ENCODE measurements at regions not wholly inside any gene's neighbourhood (a gene's known extent, or its start where the extent isn't known, plus 50 kb on each side); places are given as distances from the start of the nearest gene placed in this dataset.

DNA sequence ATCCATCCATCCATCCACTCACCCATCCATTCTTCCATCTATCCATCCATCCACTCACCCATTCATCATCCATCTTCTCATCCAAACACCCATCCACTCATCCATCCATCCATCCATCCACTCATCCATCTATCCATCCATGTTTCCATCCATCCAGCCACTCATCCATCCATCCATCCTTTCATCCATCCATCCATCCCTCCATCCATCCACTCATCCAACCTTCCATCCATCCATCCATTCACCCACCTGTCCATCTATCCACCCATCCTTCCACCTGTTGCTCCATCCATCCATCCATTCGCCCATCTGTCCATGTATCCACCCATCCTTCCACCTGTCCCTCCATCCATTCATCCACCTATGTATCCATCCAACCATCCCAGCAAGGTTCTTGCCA lies 378.4 kb upstream of the PFKP start:
- no peak for DNase-seq

- DNase-seq: no peak
These were observed 380.7 kb upstream of the PFKP start for GRCh38 chr10:2686691-2687090.

- DNase-seq: no peak
These were observed 384.9 kb upstream of the PFKP start for GRCh38 chr10:2682491-2682890.

DNA sequence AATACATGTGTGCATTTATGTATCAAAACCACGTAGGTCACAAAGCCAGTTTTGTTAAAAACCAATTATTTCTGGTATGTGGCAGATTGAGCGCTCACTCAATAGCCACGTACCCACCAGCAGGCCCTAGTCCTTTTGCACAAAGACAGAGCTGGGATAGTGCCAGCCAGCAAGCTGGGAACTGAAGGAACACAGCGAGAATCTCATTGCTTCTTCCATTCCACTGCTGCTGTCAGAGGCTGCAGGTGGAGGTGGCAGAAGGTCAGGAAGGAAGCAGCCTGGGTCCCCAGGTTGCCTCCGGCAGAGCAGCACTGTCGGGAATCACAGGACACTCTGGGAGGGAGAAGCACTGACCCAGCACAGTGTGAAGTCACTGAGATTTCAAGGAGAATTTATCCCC lies 385.5 kb upstream of the PFKP start:
- no peak for DNase-seq

DNA sequence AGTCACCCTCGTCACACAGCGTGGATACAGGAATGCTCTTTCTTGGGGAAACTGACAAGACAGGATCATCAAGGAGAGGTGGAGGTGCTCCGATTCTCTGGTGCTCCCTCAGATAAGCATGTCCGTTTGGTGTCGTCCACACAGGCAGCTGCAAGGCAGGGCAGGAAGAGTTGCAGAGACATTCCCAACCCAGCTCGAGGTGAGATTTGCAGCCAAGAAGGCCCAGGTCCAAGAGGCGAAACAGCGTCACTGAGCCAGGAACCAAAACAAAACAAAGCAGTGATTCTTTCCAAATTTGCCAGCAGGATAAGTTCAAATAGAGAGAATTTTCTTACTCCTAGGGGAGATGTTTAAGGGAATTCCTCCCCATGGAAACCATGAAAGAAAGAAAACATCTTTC lies 386.5 kb upstream of the PFKP start:
- no peak for DNase-seq

DNA sequence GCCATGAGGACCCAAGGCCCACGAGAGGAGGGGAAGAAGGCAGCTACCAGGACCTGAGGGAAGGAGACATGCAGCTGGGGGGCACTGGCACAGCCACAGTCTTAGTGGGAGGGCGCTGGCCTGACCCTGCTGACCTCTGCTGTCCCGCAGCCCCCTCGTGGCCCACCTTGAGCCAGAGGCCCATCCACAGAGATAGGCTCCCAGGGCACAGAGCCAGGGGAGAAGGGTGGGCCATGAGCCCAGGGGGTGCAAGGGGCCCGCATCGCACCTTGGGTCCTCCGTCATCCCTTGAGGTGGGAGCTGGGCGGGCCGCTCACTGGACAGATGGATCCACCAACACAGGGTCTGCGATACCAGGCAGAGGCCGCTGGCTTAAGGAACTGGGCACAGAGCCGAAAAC lies 387.7 kb upstream of the PFKP start:
- no peak for DNase-seq

- no peak for DNase-seq
These were observed 390.9 kb upstream of the PFKP start for GRCh38 chr10:2676455-2676854.

DNA sequence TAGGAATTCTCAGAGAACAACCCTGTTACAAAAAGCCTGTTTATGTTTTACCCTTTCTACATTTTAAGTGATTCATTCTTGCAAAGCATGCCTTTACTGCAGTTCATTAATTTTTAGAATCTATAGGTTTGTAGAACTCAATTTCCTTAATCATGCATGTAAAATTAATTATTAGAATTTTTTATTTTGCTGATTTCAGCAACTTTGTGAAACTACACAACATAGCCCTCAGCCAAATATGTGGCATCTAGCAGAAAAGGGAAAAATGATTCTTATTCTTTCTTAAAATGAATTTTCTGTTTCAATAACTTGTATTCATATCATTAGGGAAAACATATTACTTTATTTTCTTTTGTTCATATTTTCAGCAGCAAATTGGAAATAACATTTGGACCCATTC lies 392.9 kb upstream of the PFKP start:
- DNase-seq: no peak

- DNase-seq: no peak
These were observed 396.5 kb upstream of the PFKP start for GRCh38 chr10:2670864-2671263.

- DNase-seq: no peak
These were observed 401.6 kb upstream of the PFKP start for GRCh38 chr10:2665772-2666171.

GRCh38 chr10:2660276-2660675 lies 407.1 kb upstream of the PFKP start:
- no peak for DNase-seq

DNA sequence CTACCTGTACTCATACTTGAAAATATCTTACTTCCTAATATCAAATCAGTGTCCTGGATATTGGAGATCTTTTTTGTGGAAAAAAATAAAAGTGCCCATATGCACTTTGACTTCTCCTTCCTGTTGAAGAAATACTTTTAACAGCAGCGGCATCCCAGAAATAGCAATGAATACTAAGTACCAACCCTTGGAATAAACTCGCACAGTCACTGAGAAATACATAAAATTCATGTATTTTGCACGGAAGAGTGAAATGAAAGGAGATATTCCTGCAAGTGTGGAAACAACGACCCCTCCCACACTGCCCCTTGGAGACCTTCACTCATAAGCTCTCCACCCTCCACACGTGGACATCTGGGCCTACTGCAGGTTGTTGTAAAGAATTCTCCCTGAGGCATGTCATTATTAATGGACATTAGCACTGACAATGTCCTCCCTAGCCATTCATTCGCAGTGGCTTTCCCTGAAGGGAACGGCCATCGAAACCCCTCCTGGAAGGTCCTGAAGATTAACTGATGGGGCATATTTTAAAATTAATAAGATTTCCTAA lies 407.6 kb upstream of the PFKP start:
- DNase-seq: no peak

- DNase-seq: no peak
These were observed 408.6 kb upstream of the PFKP start for GRCh38 chr10:2658780-2659179.

- DNase-seq: no peak
These were observed 417.0 kb upstream of the PFKP start for GRCh38 chr10:2650328-2650727.

- DNase-seq: no peak
These were observed 426.3 kb upstream of the PFKP start for GRCh38 chr10:2641028-2641427.

- DNase-seq: no peak
These were observed 433.7 kb upstream of the PFKP start for GRCh38 chr10:2633630-2634029.

DNA sequence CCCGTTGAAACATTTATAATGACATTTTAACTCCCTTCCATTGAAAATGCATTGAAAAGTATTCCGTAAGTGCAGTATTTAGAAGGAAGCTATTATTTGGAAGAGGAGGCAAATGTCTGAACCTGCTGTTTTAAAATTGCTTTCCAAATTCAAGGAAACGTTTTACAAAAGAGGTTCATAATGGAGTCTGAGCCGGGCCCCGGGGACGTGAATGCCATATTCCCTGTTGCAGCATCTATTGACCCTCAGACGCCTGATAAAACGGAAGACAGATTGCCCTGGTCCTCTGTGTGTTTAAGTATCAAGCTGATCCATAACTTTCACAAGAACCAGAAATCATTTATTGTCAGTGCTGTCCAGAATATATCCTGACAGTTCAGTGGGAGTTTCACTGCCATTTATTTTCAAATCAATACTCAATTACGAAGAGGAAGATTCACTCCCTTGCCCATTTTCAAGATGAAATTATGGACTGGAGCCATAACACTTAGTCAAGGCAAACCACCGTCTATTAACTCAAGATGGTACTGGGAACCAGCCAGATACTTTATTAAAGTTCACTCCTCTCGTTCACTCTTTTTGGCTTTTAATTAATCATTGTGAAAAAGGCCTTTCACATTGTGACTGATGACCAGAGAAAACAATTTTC lies 435.7 kb upstream of the PFKP start:
- no peak for DNase-seq

- no peak for DNase-seq
These were observed 438.6 kb upstream of the PFKP start for GRCh38 chr10:2628705-2629104.

DNA sequence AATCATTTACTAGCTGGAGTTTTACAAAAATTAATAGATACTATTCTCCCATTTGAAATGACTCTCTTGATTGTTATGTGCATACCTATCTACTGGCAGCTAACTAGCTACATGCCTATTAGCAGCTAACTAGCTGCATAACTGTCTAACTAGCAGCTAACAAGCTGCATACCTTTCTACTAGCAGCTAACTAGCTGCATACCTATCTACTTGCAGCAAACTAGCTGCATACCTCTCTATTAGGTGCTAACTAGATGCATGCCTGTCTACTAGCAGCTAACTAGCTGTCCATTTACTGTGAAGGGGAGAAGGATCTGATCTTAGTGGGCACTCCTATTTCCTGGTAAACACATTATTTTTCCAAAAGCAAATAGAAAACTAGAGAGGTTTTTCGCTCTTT lies 439.4 kb upstream of the PFKP start:
- DNase-seq: no peak

DNA sequence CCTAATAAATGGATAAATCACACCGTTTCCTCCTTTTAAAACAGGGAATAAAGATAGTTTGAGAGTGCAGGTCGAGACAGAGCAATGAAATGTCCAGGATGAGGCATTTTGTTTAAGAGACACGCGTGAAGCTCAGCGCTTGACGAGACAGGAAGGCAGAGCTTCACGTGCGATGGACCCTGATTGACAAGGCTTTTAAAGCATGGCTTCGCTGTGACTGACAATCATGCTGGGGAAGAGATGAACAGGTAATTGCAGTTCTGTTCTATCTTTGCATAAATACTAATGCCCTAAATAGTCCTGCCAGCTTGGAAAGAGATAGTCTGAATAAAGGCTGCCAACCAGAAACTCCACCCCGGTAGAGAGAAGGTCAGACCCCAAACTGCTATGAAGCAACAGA lies 442.3 kb upstream of the PFKP start:
- no peak for DNase-seq

DNA sequence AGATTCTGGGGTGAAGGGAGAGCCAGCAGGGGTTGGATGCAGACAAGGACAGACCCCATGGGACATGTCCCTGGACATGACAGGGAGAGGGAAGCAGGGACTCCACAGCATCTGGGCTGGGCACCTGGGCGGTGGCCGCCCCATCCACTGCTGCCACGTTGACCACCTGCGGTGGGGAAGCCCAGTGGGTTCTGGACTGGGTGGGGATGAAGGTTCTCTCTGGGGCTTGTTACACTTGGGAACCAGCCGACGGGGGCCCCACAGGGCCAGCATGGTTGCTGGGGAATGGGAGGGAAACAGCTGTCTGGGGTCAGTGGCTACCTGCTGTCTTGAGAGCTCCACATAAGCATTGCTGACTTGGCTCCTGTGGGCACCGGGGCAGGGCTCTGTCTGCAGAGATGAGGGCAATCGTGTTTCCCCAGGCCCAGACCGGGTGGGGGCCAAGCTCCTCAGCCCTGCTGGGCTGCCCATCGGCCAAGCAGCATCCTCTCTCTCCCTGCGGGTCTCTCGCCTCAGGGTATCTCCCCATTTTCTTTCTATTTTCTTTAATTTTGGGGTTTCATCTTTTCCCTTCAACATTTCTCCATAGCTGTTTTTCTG lies 443.6 kb upstream of the PFKP start:
- no peak for DNase-seq

- DNase-seq: no peak
These were observed 446.4 kb upstream of the PFKP start for GRCh38 chr10:2620827-2621521.

DNA sequence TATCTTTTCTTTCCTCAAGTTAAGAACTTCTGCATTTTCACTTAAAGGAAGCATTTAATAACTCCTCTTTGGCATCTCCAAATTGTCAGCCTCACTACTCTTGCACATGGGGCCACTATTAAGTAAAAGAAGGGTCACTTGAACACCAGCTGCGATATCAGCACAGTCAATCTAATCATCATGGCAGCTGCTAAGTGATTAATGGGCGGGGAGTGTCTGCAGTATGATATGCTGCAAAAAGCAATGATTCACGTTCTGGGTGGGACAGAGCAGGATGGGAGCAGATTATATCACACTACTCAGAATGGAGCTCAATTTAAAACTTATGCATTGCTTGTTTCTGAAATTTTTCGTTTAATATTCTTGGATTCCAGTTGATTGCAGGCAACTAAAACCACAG lies 447.4 kb upstream of the PFKP start:
- no peak for DNase-seq

- no peak for DNase-seq
These were observed 447.9 kb upstream of the PFKP start for GRCh38 chr10:2619472-2619871.

Data from islet precursor cell (in vitro differentiated cells).